HEK293 (cell line): ENCODE measurements at regions not wholly inside any gene's neighbourhood (a gene's known extent, or its start where the extent isn't known, plus 50 kb on each side); places are given as distances from the start of the nearest gene placed in this dataset.

Experiments used
- CTCF ChIA-PET: fragments of 350-600 bp; formaldehyde crosslinking; extraction: SDS; loops from one replicate; lab custom pipeline; 2021; ENCODE audit warnings: antibody characterized with exemption; lab: Yijun Ruan, JAX
- POLR2A ChIA-PET: fragments of 300-600 bp; formaldehyde crosslinking; extraction: SDS; loops from one replicate; lab custom pipeline; 2020; ENCODE audit warnings: antibody characterized with exemption, inconsistent platforms; lab: Yijun Ruan, JAX
- H3K27ac ChIP-seq: fragments of 200-500 bp; sonication (Bioruptor generic); 2 replicates; pipeline ENCODE4 v1.5.1; 2014; ENCODE audit warnings: low read depth, low read length, control low read depth, inconsistent platforms; ENCODE audit errors: extremely low read depth
- H3K36me3 ChIP-seq, 2 experiments: fragments of 200-500 bp in 1 of 2; sonication (Bioruptor generic) in 1 of 2; 1 replicate in 1 of 2; 2 replicates in 1 of 2; pipeline ENCODE4 v1.5.1; 2014 to 2017; ENCODE audit warnings: inconsistent platforms in 2 of 2, low read length in 2 of 2; ENCODE audit not compliant: control insufficient read depth in 2 of 2, insufficient read depth in 1 of 2
- H3K4me1 ChIP-seq: fragments of 200-500 bp; sonication (Bioruptor generic); 2 replicates; pipeline ENCODE4 v1.5.1; 2014; ENCODE audit warnings: mild to moderate bottlenecking, low read length, inconsistent platforms; ENCODE audit not compliant: control insufficient read depth, insufficient read depth
- H3K4me3 ChIP-seq: 2 replicates; pipeline ENCODE4 v1.5.1; 2011; ENCODE audit warnings: low read depth, mild to moderate bottlenecking, control low read depth, low read length, moderate library complexity
- H3K9me3 ChIP-seq: fragments of 200-500 bp; sonication (Bioruptor generic); 2 replicates; pipeline ENCODE4 v1.5.1; 2014; ENCODE audit warnings: low read depth, low read length, inconsistent platforms; ENCODE audit not compliant: control insufficient read depth, insufficient read depth
- SP3 ChIP-seq: fragments of 450-650 bp; formaldehyde crosslinking; IDR thresholded peaks from 2 replicates; pipeline ENCODE4 v1.5.1; 2016; ENCODE audit warnings: missing biosample characterization, missing genetic modification characterization
- TCF7L2 ChIP-seq: IDR thresholded peaks from 2 replicates; pipeline ENCODE4 v1.6.1; 2011; ENCODE audit warnings: low read depth, mild to moderate bottlenecking, inconsistent platforms, low read length, moderate library complexity, borderline replicate concordance
- WT1 ChIP-seq: fragments of 450-650 bp; formaldehyde crosslinking; IDR thresholded peaks from 2 replicates; pipeline ENCODE4 v1.5.1; 2016; ENCODE audit warnings: missing biosample characterization, missing genetic modification characterization
- ZBTB17 ChIP-seq: fragments of 450-650 bp; formaldehyde crosslinking; IDR thresholded peaks from 2 replicates; pipeline ENCODE4 v1.5.1; 2016; ENCODE audit warnings: missing biosample characterization, missing genetic modification characterization
- ZNF202 ChIP-seq: fragments of 450-650 bp; formaldehyde crosslinking; IDR thresholded peaks from 2 replicates; pipeline ENCODE4 v1.5.1; 2016; ENCODE audit warnings: missing biosample characterization, missing genetic modification characterization, borderline replicate concordance
- ZNF292 ChIP-seq: fragments of 450-650 bp; formaldehyde crosslinking; IDR thresholded peaks from 2 replicates; pipeline ENCODE4 v1.5.1; 2016; ENCODE audit warnings: low read depth, missing biosample characterization, missing genetic modification characterization, borderline replicate concordance
- ZNF311 ChIP-seq: fragments of 450-650 bp; formaldehyde crosslinking; IDR thresholded peaks from 2 replicates; pipeline ENCODE4 v1.5.1; 2017; ENCODE audit warnings: missing biosample characterization, missing genetic modification characterization, borderline replicate concordance
- ZNF350 ChIP-seq: fragments of 450-650 bp; formaldehyde crosslinking; IDR thresholded peaks from 2 replicates; pipeline ENCODE4 v1.5.0; 2017; ENCODE audit warnings: missing biosample characterization, mild to moderate bottlenecking, missing genetic modification characterization
- ZNF362 ChIP-seq: fragments of 450-650 bp; formaldehyde crosslinking; IDR thresholded peaks from 2 replicates; pipeline ENCODE4 v1.5.1; 2016; ENCODE audit warnings: missing biosample characterization, missing genetic modification characterization
- ZNF48 ChIP-seq: fragments of 450-650 bp; formaldehyde crosslinking; IDR thresholded peaks from 2 replicates; pipeline ENCODE4 v1.5.1; 2016; ENCODE audit warnings: missing biosample characterization, missing genetic modification characterization
- ZNF513 ChIP-seq: fragments of 450-650 bp; IDR thresholded peaks from 2 replicates; pipeline ENCODE4 v1.5.1; 2018; ENCODE audit warnings: missing biosample characterization, missing genetic modification characterization
- ZNF571 ChIP-seq: fragments of 450-650 bp; formaldehyde crosslinking; IDR thresholded peaks from 2 replicates; pipeline ENCODE4 v1.5.0; 2017; ENCODE audit warnings: missing biosample characterization, missing genetic modification characterization
- ZNF624 ChIP-seq: fragments of 450-650 bp; formaldehyde crosslinking; IDR thresholded peaks from 2 replicates; pipeline ENCODE4 v1.5.1; 2017; ENCODE audit warnings: missing biosample characterization, missing genetic modification characterization
- ZNF654 ChIP-seq: fragments of 450-650 bp; formaldehyde crosslinking; IDR thresholded peaks from 2 replicates; pipeline ENCODE4 v1.5.1; 2016; ENCODE audit warnings: low read depth, missing biosample characterization, missing genetic modification characterization
- ZNF76 ChIP-seq: fragments of 450-650 bp; formaldehyde crosslinking; IDR thresholded peaks from 2 replicates; pipeline ENCODE4; 2016; ENCODE audit warnings: low read depth, missing biosample characterization, missing genetic modification characterization, borderline replicate concordance
- ZNF768 ChIP-seq: fragments of 450-650 bp; formaldehyde crosslinking; IDR thresholded peaks from 2 replicates; pipeline ENCODE4 v1.5.1; 2018; ENCODE audit warnings: missing biosample characterization, mild to moderate bottlenecking, missing genetic modification characterization
- ZSCAN4 ChIP-seq: fragments of 450-650 bp; formaldehyde crosslinking; IDR thresholded peaks from 2 replicates; pipeline ENCODE4 v1.5.1; 2017; ENCODE audit warnings: missing biosample characterization, missing genetic modification characterization
- ZXDB ChIP-seq: fragments of 450-650 bp; formaldehyde crosslinking; IDR thresholded peaks from 2 replicates; pipeline ENCODE4 v1.5.1; 2016; ENCODE audit warnings: missing biosample characterization, missing genetic modification characterization

- POLR2A ChIA-PET, result no interaction called here
- Histone ChIP-seq H3K9me3 (no peaks in the 10 kb centered on the region), H3K36me3 (no peaks in the 10 kb centered on the region), H3K27ac (no peak overlapping the region), H3K4me3 (no peak overlapping the region)
- TF ChIP-seq ZNF513 (tag by site-specific recombination) (no peak), ZNF362 (no peak), WT1 (tag by site-specific recombination) (no peak), ZXDB (tag by site-specific recombination) (no peak), ZNF624 (tag by site-specific recombination) (no peak), ZNF76 (tag by site-specific recombination) (no peak), TCF7L2 (no peak), ZNF48 (tag by site-specific recombination) (no peak), SP3 (tag by site-specific recombination) (no peak)
- TF ChIP-seq, all 188 proteins: peak for 0
- H3K4me1 ChIP-seq, result no peaks in the 10 kb centered on the region
- CTCF ChIA-PET, result no interaction called here
These were observed 250.9 kb upstream of the SEMA6D start for GRCh38 chr15:47466357-47466756.

- TF ChIP-seq ZNF768 (tag by site-specific recombination) (no peak), ZSCAN4 (tag by site-specific recombination) (no peak), ZNF292 (no peak), ZNF571 (no peak), ZNF311 (tag by site-specific recombination) (no peak), ZNF350 (no peak)
- POLR2A ChIA-PET, result interaction anchor here (0.6 kb wide), 1 partner anchor 855 kb away, joined by 3 read pairs; no protein-coding TSS in a partner anchor
- Histone ChIP-seq H3K36me3 (no peaks in the 10 kb centered on the region), H3K27ac (no peak overlapping the region), H3K9me3 (no peaks in the 10 kb centered on the region), H3K4me3 (no peak overlapping the region), H3K4me1 (no peaks in the 10 kb centered on the region)
- CTCF ChIA-PET, result interaction anchor here (0.8 to 1.0 kb wide), 2 partner anchors 216 to 517 kb away, joined by 3 to 4 read pairs; no protein-coding TSS in a partner anchor
These were observed 246.3 kb upstream of the SEMA6D start for GRCh38 chr15:47470983-47471382.

- CTCF ChIA-PET, result no interaction called here
- Histone ChIP-seq H3K9me3 (no peaks in the 10 kb centered on the region), H3K4me1 (no peaks in the 10 kb centered on the region), H3K4me3 (no peak overlapping the region), H3K27ac (no peak overlapping the region), H3K36me3 (no peaks in the 10 kb centered on the region)
- no peak for TF ChIP-seq ZNF654
- no peak for TF ChIP-seq ZBTB17
- no peak for TF ChIP-seq ZNF202 (tag by site-specific recombination)
- POLR2A ChIA-PET, result no interaction called here
These were observed 244.1 kb upstream of the SEMA6D start for GRCh38 chr15:47473106-47473725.
